GM12878 (cell line): ENCODE measurements at regions not wholly inside any gene's neighbourhood (a gene's known extent, or its start where the extent isn't known, plus 50 kb on each side); places are given as distances from the start of the nearest gene placed in this dataset.

ENCODE experiments used
- ATAC-seq: fragments of 200-7000 bp; cut with Tn5 transposase; 3 replicates; pipeline ENCODE4 v1.9.1; 2020; ENCODE audit warnings: mild to moderate bottlenecking, moderate library complexity
- BruUV-seq: library from RNA; stranded (reverse); fragments of 400-500 nt; replicated peaks from 2 replicates; lab custom pipeline; 2021; lab: Mats Ljungman, UMichigan
- CTCF ChIA-PET: fragments of 300-600 bp; sonication (Branson Sonifier 250); formaldehyde crosslinking; extraction: SDS; loops from one replicate; lab custom pipeline; 2021; ENCODE audit warnings: inconsistent platforms; lab: Yijun Ruan, JAX
- POLR2A ChIA-PET: fragments of 350-600 bp; formaldehyde crosslinking; extraction: SDS; loops from one replicate; lab custom pipeline; 2021; ENCODE audit warnings: inconsistent platforms; lab: Charles Lee
- RAD21 ChIA-PET: fragments of 300-600 bp; sonication (Branson Sonifier 250); formaldehyde crosslinking; loops from one replicate; lab custom pipeline; 2023; ENCODE audit warnings: antibody characterized with exemption; ENCODE audit not compliant: unreplicated experiment; lab: Charles Lee
- SMC1A ChIA-PET: fragments of 300-600 bp; sonication (Branson Sonifier 250); formaldehyde crosslinking; loops from one replicate; lab custom pipeline; 2023; ENCODE audit not compliant: unreplicated experiment, uncharacterized antibody; lab: Charles Lee
- DNase-seq: peaks from one replicate; pipeline ENCODE4 v3.0.0-alpha.2; 2011; ENCODE audit warnings: low read depth, low spot score
- FAIRE-seq: peaks from 3 replicates; lab custom pipeline; 2011; peaks lifted over from hg19 to GRCh38; lab: Jason Lieb, UNC
- H2AFZ ChIP-seq: 2 replicates; pipeline ENCODE4 v1.6.0; 2011; ENCODE audit warnings: low read depth, low read length, control low read depth; ENCODE audit not compliant: control insufficient read depth
- H3K27ac ChIP-seq: 2 replicates; pipeline ENCODE4 v1.5.1; 2011; ENCODE audit warnings: control low read depth; ENCODE audit not compliant: control insufficient read depth, insufficient read depth
- H3K27me3 ChIP-seq, 2 experiments: replicated peaks in 1 of 2; 2 replicates each; pipeline versions ENCODE4 v1.6.0 to v1.6.1; 2011; ENCODE audit warnings: low read length in 1 of 2; ENCODE audit not compliant: control insufficient read depth in 2 of 2, insufficient read depth in 2 of 2
- H3K36me3 ChIP-seq, 2 experiments: 2 replicates each; pipeline ENCODE4 v1.5.1; 2011; ENCODE audit warnings: low read length in 1 of 2; ENCODE audit not compliant: control insufficient read depth in 2 of 2, insufficient read depth in 2 of 2
- H3K4me1 ChIP-seq: 2 replicates; pipeline ENCODE4 v1.6.1; 2011; ENCODE audit warnings: mild to moderate bottlenecking, low read length, moderate library complexity, mixed read lengths; ENCODE audit not compliant: control insufficient read depth, insufficient read depth
- H3K4me2 ChIP-seq: 2 replicates; pipeline ENCODE4 v1.6.0; 2011; ENCODE audit warnings: control low read depth; ENCODE audit not compliant: control insufficient read depth, insufficient read depth
- H3K4me3 ChIP-seq: fragments of 200-600 bp; sonication (generic); 2 replicates; pipeline ENCODE4 v1.5.1; 2016
- H3K79me2 ChIP-seq: 2 replicates; pipeline ENCODE4 v1.6.0; 2011; ENCODE audit warnings: low read length; ENCODE audit not compliant: control insufficient read depth, insufficient read depth
- H3K9ac ChIP-seq: 2 replicates; pipeline ENCODE4 v1.8.0; 2011; ENCODE audit warnings: low read length, control low read depth, mixed read lengths; ENCODE audit not compliant: control insufficient read depth, insufficient read depth
- H3K9me3 ChIP-seq: replicated peaks from 3 replicates; pipeline ENCODE4 v1.5.1; 2011; ENCODE audit warnings: mild to moderate bottlenecking, low read length; ENCODE audit not compliant: control insufficient read depth, insufficient read depth
- H4K20me1 ChIP-seq: 2 replicates; pipeline ENCODE4 v1.6.0; 2011; ENCODE audit not compliant: control insufficient read depth, insufficient read depth
- ATF2 ChIP-seq: IDR thresholded peaks from 2 replicates; pipeline ENCODE4 v1.6.1; 2012; ENCODE audit warnings: low read length, inconsistent platforms
- BHLHE40 ChIP-seq, 2 experiments: fragments of 450-650 bp in 1 of 2; IDR thresholded peaks; 2 replicates each; pipeline ENCODE4 v1.6.1; 2011 to 2017; ENCODE audit warnings: low read depth in 2 of 2, borderline replicate concordance in 1 of 2, improper control_type of control experiment in 1 of 2, low read length in 1 of 2, mild to moderate bottlenecking in 1 of 2
- CBX5 ChIP-seq: sonication (generic); IDR thresholded peaks from 2 replicates; pipeline ENCODE4 v1.6.1; 2016; ENCODE audit warnings: low read depth, moderate library complexity, mild to moderate bottlenecking, inconsistent platforms
- CHD1 ChIP-seq: IDR thresholded peaks from 2 replicates; pipeline ENCODE4 v1.6.1; 2012; ENCODE audit warnings: low read depth, low read length, improper control_type of control experiment
- CREB1 ChIP-seq: IDR thresholded peaks from 2 replicates; pipeline ENCODE4 v1.6.1; 2012; ENCODE audit warnings: low read depth, mild to moderate bottlenecking, inconsistent platforms
- CTCF ChIP-seq, 3 experiments: IDR thresholded peaks in 2 of 3; conservative IDR thresholded peaks in 1 of 3; 2 replicates each; pipeline ENCODE4 v1.5.1; 2011; ENCODE audit warnings: low read depth in 3 of 3, low read length in 3 of 3, mild to moderate bottlenecking in 3 of 3, control low read depth in 2 of 3, moderate library complexity in 2 of 3, inconsistent platforms in 1 of 3, mixed read lengths in 1 of 3; ENCODE audit not compliant: control insufficient read depth in 2 of 3, insufficient read depth in 1 of 3; ENCODE audit errors: extremely low read depth in 1 of 3
- E2F8 ChIP-seq: fragments of 450-650 bp; IDR thresholded peaks from 2 replicates; pipeline ENCODE4 v1.6.1; 2018; ENCODE audit warnings: mild to moderate bottlenecking, low read depth, moderate library complexity; ENCODE audit not compliant: partially characterized antibody
- EED ChIP-seq: sonication (generic); IDR thresholded peaks from 2 replicates; pipeline ENCODE4 v1.6.1; 2016; ENCODE audit warnings: antibody characterized with exemption, low read depth
- NBN ChIP-seq: fragments of 450-650 bp; IDR thresholded peaks from 2 replicates; pipeline ENCODE4 v1.6.1; 2016
- RCOR1 ChIP-seq: conservative IDR thresholded peaks from 2 replicates; pipeline ENCODE4 v1.6.1; 2012; ENCODE audit warnings: low read depth, low read length, improper control_type of control experiment
- SREBF2 ChIP-seq: IDR thresholded peaks from 2 replicates; pipeline ENCODE4 v1.6.1; 2012; ENCODE audit warnings: mild to moderate bottlenecking, low read length
- TARDBP ChIP-seq: IDR thresholded peaks from 2 replicates; pipeline ENCODE4 v1.6.1; 2016; ENCODE audit warnings: borderline replicate concordance
- ZBTB4 ChIP-seq: fragments of 450-650 bp; formaldehyde crosslinking; IDR thresholded peaks from 2 replicates; pipeline ENCODE4 v1.4.0; 2022; ENCODE audit warnings: mild to moderate bottlenecking, moderate library complexity
- WGBS: methylation state at CpG from one replicate; pipeline ENCODE4 v1.1.6; 2016; ENCODE audit warnings: low lambda C conversion rate; ENCODE audit not compliant: insufficient replicate concordance, insufficient coverage; ENCODE audit errors: missing lambda C conversion rate; 5-methylcytosine and 5-hydroxymethylcytosine counted together
- in situ Hi-C: fragments of 300-500 bp; cut with MboI; formaldehyde crosslinking; loops from 9 replicates; pipeline ENCODE4 v1.14.3; 2018; ENCODE audit warnings: mixed read lengths
- intact Hi-C: fragments of 100-400 bp; cut with micrococcal nuclease; formaldehyde crosslinking; loops from one replicate; pipeline ENCODE4 v1.14.2; 2022; ENCODE audit not compliant: unreplicated experiment

- no peak for TF ChIP-seq ZBTB4 (CRISPR knock-in tag)
- TF ChIP-seq, all 136 proteins: peak for 0
Observed at GRCh38 chr3:72181251-72181650, 396.3 kb upstream of the PROK2 start (continued).

- RAD21 ChIA-PET, result interaction anchor here (1.1 to 1.4 kb wide), 2 partner anchors 80 to 202 kb away, joined by 3 read pairs; no protein-coding TSS in a partner anchor
- intact Hi-C loops, result no loop called here
- BruUV-seq, result no TSS peak
- no peak for ATAC-seq
- H3K36me3 ChIP-seq, result no peaks in the 10 kb centered on the region
- no peak overlapping the region for H3K4me2 ChIP-seq
- DNase-seq, result no peak
- WGBS, result 100% methylated on average over 1 of the region's 1 CpG
- no peak overlapping the region for H3K9ac ChIP-seq
- CTCF ChIA-PET, result no interaction called here
- no peak overlapping the region for H3K4me3 ChIP-seq
- no peak for TF ChIP-seq EED
- no peak for TF ChIP-seq E2F8
- no peak for TF ChIP-seq CHD1
- no peak for TF ChIP-seq BHLHE40 (IDR thresholded peaks at IDR 0.05; ENCODE audit: borderline replicate concordance in 1 of 2, low read depth in 2 of 2, low read length in 1 of 2)
- TF ChIP-seq CREB1, result no peak
- TF ChIP-seq ATF2, result no peak
- TF ChIP-seq NBN, result no peak
- no peak for TF ChIP-seq RCOR1
- no peak for TF ChIP-seq SREBF2
- no peak for TF ChIP-seq CBX5
- no peak for TF ChIP-seq TARDBP
- TF ChIP-seq CTCF (IDR thresholded peaks at IDR 0.05 in 2 of 3, conservative IDR thresholded peaks at IDR 0.05 in 1 of 3; ENCODE audit: control insufficient read depth in 2 of 3, extremely low read depth in 1 of 3, insufficient read depth in 1 of 3, low read depth in 3 of 3, low read length in 3 of 3), result no peak
- TF ChIP-seq, all 136 proteins: peak for 0
- Histone ChIP-seq H3K27me3 (no peaks in the 10 kb centered on the region), H2AFZ (no peak overlapping the region), H3K9me3 (peaks cover 2% of the 10 kb centered on the region; the same call in 2 of the 3 replicates), H4K20me1 (no peaks in the 10 kb centered on the region), H3K27ac (no peak overlapping the region), H3K79me2 (no peaks in the 10 kb centered on the region), H3K4me1 (peaks cover 29% of the 10 kb centered on the region)
- ChIA-PET SMC1A (interaction anchor here (0.8 to 2.8 kb wide), 3 partner anchors 9 to 257 kb away, joined by 3 to 7 read pairs (median 3); no protein-coding TSS in a partner anchor), POLR2A (no interaction called here)
- in situ Hi-C loops, result no loop called here
- FAIRE-seq, result no peak
Observed at GRCh38 chr3:72180405-72180804, 395.5 kb upstream of the PROK2 start.
